GM20000 (cell line): ENCODE measurements at regions not wholly inside any gene's neighbourhood (a gene's known extent, or its start where the extent isn't known, plus 50 kb on each side); places are given as distances from the start of the nearest gene placed in this dataset.

Experiments
- DNase-seq: peaks from one replicate; pipeline ENCODE4 v3.0.0; 2012; ENCODE audit warnings: low spot score
- CTCF ChIP-seq: IDR thresholded peaks from 2 replicates; pipeline ENCODE4 v1.5.1; 2012; ENCODE audit warnings: mild to moderate bottlenecking, control low read depth; ENCODE audit errors: extremely low read depth, missing control alignments

GRCh38 chr11:91846002-91846401 is 378.6 kb upstream of the FAT3 start:
- DNase-seq: no peak
- TF ChIP-seq CTCF: no peak

GRCh38 chr11:91840640-91841240 is 383.9 kb upstream of the FAT3 start:
- DNase-seq: no peak
- TF ChIP-seq CTCF: no peak

GRCh38 chr11:91837411-91838330 is 386.9 kb upstream of the FAT3 start:
- TF ChIP-seq CTCF: no peak
- no peak for DNase-seq

- no peak for TF ChIP-seq CTCF
- no peak for DNase-seq
These were observed 389.5 kb upstream of the FAT3 start for GRCh38 chr11:91835051-91835560.

- no peak for TF ChIP-seq CTCF
These were observed 395.7 kb upstream of the FAT3 start for GRCh38 chr11:91828901-91829300.

GRCh38 chr11:91825777-91826176 is 398.8 kb upstream of the FAT3 start:
- TF ChIP-seq CTCF: no peak
- DNase-seq: no peak

More at GRCh38 chr11:91828901-91829300, 395.7 kb upstream of the FAT3 start:
- DNase-seq: no peak

GRCh38 chr11:91823252-91823830 is 401.3 kb upstream of the FAT3 start:
- DNase-seq: no peak
- no peak for TF ChIP-seq CTCF
